ENCODE measurements at regions not wholly inside any gene's neighbourhood (a gene's known extent, or its start where the extent isn't known, plus 50 kb on each side); places are given as distances from the start of the nearest gene placed in this dataset.
"Not testable (repeated sequence)": the region's sequence is repeated elsewhere in the genome, so short reads cannot be mapped to it uniquely, and the experiment has no call there.

GRCh38 chr10:30703446-30703845 is 73.9 kb upstream of the LYZL2 start:
- not testable (repeated sequence) for DNase-seq (ENCODE audit: low read depth)

- no peak for DNase-seq (ENCODE audit: low read depth)
These were observed 73.3 kb upstream of the LYZL2 start for GRCh38 chr10:30702860-30703259.

GRCh38 chr10:30701451-30702173 is 72.1 kb upstream of the LYZL2 start:
- peak; percentile 43 for DNase-seq (ENCODE audit: low read depth)

- DNase-seq (ENCODE audit: low read depth) = no peak
These were observed 68.3 kb upstream of the LYZL2 start for GRCh38 chr10:30697806-30698205.

- DNase-seq (ENCODE audit: low read depth) = not testable (repeated sequence)
These were observed 67.7 kb upstream of the LYZL2 start for GRCh38 chr10:30697221-30697620.

GRCh38 chr10:30696416-30697185 is 67.0 kb upstream of the LYZL2 start:
- DNase-seq (ENCODE audit: low read depth) = not testable (repeated sequence)

- DNase-seq (ENCODE audit: low read depth) = peak; percentile 38
These were observed 66.1 kb upstream of the LYZL2 start for GRCh38 chr10:30695481-30696236.

GRCh38 chr10:30694518-30695228 is 65.1 kb upstream of the LYZL2 start:
- DNase-seq (ENCODE audit: low read depth) = no peak

- peak; percentile 58 for DNase-seq (ENCODE audit: low read depth)
These were observed 62.1 kb upstream of the LYZL2 start for GRCh38 chr10:30691639-30692015.

GRCh38 chr10:30690948-30691638 is 61.5 kb upstream of the LYZL2 start:
- not testable (repeated sequence) for DNase-seq (ENCODE audit: low read depth)

GRCh38 chr10:30688456-30688855 is 58.9 kb upstream of the LYZL2 start:
- no peak for DNase-seq (ENCODE audit: low read depth)

GRCh38 chr10:30687698-30688213 is 58.2 kb upstream of the LYZL2 start:
- DNase-seq (ENCODE audit: low read depth) = peak; percentile 82

- DNase-seq (ENCODE audit: low read depth) = no peak
These were observed 57.2 kb upstream of the LYZL2 start for GRCh38 chr10:30686708-30687107.

- no peak for DNase-seq (ENCODE audit: low read depth)
These were observed 53.9 kb upstream of the LYZL2 start for GRCh38 chr10:30683496-30683895.

- DNase-seq (ENCODE audit: low read depth) = peak; percentile 95
These were observed 53.0 kb upstream of the LYZL2 start for GRCh38 chr10:30682377-30683199.

- DNase-seq (ENCODE audit: low read depth) = no peak
These were observed 51.4 kb upstream of the LYZL2 start for GRCh38 chr10:30680908-30681307.
